ENCODE measurements at regions not wholly inside any gene's neighbourhood (a gene's known extent, or its start where the extent isn't known, plus 50 kb on each side); places are given as distances from the start of the nearest gene placed in this dataset.
"Not testable (repeated sequence)": the region's sequence is repeated elsewhere in the genome, so short reads cannot be mapped to it uniquely, and the experiment has no call there.

GRCh38 chr21:35196128-35196527 lies 147.0 kb upstream of the RUNX1 start:
- no peak for TF ChIP-seq CTCF (conservative IDR thresholded peaks at IDR 0.05)
- no peak overlapping the region for H3K27ac ChIP-seq

DNA sequence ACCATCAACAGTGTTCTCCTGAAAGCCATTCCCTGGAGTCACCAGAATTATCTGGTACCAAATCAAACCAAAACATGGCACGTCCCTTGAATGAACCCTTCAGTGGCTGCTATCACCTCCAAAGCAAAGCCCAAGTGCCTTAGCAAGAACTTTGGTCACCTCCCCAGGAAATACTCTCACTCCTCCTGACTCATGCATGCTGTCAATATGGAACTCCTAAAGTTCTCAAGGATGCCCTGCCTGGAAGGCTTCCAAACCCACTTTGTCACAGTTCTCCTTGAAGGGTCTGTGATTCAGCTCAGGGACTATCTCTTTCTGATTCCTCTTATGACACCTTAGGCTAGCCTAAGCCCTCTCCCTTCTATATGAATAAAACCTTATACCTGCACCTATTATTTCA lies 146.1 kb upstream of the RUNX1 start:
- no peak overlapping the region for H3K27ac ChIP-seq
- TF ChIP-seq CTCF (conservative IDR thresholded peaks at IDR 0.05), result no peak

DNA sequence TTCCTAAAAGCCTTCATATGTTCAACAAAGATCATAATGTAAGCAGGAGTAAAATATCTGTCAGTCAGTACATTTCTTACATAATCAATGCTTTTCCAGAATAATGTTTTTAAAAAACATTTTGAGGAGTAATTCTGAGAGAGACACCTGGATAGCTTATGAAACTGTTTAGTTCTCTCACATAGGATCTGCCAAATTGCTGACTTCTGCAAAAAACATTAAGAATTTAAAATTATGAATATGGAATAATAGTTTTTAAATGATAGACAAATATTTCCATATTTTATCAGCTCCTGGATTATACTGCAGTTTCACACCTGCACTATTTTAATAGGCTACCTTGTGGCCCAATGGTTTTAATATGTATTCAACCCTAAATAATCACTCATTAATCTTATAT lies 142.7 kb upstream of the RUNX1 start:
- no peak overlapping the region for H3K27ac ChIP-seq
- no peak for TF ChIP-seq CTCF (conservative IDR thresholded peaks at IDR 0.05)

DNA sequence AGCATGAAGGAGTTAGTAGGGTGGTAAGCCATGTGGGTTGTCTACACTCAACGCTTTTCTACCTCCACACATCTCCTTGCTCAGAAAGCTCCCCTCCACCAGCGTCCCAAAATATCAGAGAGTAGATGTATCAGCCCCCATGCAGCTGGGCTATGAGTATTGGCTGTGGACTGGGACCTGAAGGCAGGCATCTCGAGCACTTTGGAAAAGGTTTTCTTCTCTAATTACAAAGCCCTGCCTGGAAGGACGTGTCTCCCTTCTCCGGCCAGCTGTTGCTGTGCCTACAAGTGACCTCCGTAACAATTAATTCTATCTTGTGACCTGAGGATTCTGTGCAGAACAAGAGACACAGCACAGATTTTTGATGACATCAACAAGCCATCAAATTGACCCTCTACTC lies 142.0 kb upstream of the RUNX1 start:
- TF ChIP-seq CTCF (conservative IDR thresholded peaks at IDR 0.05), result no peak
- H3K27ac ChIP-seq, result no peak overlapping the region

DNA sequence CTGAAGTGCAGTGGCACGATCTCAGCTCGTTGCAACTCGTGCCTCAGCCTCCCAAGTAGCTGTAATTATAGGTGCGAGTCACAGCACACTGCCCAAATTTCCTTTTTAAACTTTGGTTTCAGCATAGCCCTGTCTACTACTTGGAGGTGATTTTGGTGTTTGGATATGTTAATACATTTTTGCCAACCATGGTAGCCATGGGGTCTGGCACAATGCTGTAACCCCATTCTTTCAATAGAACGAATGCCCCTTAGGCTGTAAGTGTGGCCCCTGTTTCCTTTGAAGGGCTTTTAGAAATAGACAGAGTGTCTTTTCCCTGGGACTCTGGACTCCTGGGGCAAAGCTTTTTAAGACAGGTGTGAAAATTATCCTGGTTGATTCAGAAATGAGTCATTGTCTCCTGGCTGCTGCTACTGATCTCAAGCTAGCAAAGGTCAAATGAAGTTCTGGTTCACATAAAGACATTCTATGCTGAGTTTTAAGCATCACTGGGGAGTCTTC lies 141.1 kb upstream of the RUNX1 start:
- TF ChIP-seq CTCF (conservative IDR thresholded peaks at IDR 0.05), result no peak
- H3K27ac ChIP-seq, result no peak overlapping the region

DNA sequence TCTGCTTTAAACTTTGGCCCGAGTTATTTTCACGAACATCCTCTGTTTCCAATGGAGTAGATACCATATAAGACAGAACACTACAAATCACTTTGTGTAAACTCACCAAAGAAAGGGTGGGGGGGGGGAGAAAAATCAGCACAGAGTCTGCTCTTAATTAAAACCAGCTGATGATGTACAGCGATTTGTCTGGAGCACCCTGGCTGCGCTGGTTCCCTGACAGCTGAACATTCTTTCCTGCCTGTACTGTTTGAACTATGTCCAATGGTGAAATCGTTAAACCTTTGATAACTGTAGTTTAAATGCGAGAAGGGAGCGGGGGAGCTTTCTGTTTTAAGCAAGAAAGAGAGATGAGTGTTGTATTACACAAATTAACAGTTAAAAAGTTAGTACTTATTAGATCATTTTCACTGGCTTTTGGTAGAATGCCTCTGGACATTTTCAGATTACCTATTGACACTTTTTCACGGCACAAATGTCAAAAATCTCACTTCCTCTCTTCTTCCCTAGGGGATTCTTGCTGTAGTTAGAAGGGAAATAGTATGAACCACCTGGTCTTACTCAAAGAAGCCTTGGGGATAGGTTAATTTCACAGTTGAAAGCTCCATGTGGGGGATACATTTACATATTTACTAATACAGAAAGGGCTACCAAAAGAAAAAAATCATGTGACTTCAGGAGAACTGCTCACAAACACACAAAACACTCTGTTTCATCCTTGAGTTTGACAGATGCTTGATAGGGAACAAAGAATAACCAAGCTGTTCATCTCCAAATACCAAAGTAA lies 140.2 kb upstream of the RUNX1 start:
- no peak overlapping the region for H3K27ac ChIP-seq

DNA sequence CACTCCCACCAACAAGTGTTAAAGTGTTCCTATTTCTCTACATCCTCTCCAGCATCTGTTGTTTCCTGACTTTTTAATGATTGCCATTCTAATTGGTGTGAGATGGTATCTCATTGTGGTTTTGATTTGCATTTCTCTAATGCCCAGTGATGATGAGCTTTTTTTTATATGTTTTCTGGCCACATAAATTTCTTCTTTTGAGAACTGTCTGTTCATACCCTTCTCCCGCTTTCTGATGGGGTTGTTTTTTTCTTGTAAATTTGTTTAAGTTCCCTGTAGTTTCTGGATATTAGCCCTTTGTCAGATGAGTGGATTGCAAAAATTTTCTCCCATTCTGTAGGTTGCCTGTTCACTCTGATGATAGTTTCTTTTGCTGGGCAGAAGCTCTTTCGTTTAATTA lies 134.3 kb upstream of the RUNX1 start:
- not testable (repeated sequence) for H3K27ac ChIP-seq

More for the DNA sequence above, 140.2 kb upstream of the RUNX1 start:
- no peak for TF ChIP-seq CTCF (conservative IDR thresholded peaks at IDR 0.05)

GRCh38 chr21:35179990-35180540 lies 131.0 kb upstream of the RUNX1 start:
- H3K27ac ChIP-seq, result no peak overlapping the region
- no peak for TF ChIP-seq CTCF (conservative IDR thresholded peaks at IDR 0.05)

All from VCaP (cell line).